WERI-Rb-1 (cell line): ENCODE measurements at regions not wholly inside any gene's neighbourhood (a gene's known extent, or its start where the extent isn't known, plus 50 kb on each side); places are given as distances from the start of the nearest gene placed in this dataset.

Source experiments
- DNase-seq: peaks from one replicate; pipeline ENCODE4 v3.0.0-alpha.2; 2020
- H3K27ac ChIP-seq: fragments of 250-450 bp; sonication (Bioruptor Pico); 2 replicates; pipeline ENCODE4 v1.5.1; 2020; ENCODE audit warnings: mild to moderate bottlenecking, moderate library complexity
- H3K27me3 ChIP-seq: fragments of 250-450 bp; sonication (Bioruptor Pico); 2 replicates; pipeline ENCODE4 v1.5.1; 2021; ENCODE audit warnings: mild to moderate bottlenecking, low read depth, moderate library complexity; ENCODE audit not compliant: insufficient read depth, severe bottlenecking
- H3K36me3 ChIP-seq: fragments of 250-450 bp; sonication (Bioruptor Pico); 2 replicates; pipeline ENCODE4 v1.5.1; 2020; ENCODE audit warnings: mild to moderate bottlenecking, moderate library complexity
- H3K4me3 ChIP-seq: 2 replicates; pipeline ENCODE4 v1.5.1; 2011; ENCODE audit warnings: low read depth, mild to moderate bottlenecking, control low read depth, low read length
- H3K9me3 ChIP-seq: fragments of 250-450 bp; sonication (Bioruptor Pico); 2 replicates; pipeline ENCODE4 v1.5.1; 2021; ENCODE audit warnings: mild to moderate bottlenecking, moderate library complexity; ENCODE audit not compliant: severe bottlenecking
- CTCF ChIP-seq: IDR thresholded peaks from 2 replicates; pipeline ENCODE4 v1.5.1; 2011; ENCODE audit warnings: low read depth, mild to moderate bottlenecking, control low read depth, inconsistent platforms, low read length

- no peak for DNase-seq
- Histone ChIP-seq H3K27ac (no peak overlapping the region), H3K36me3 (no peaks in the 10 kb centered on the region), H3K4me3 (no peak overlapping the region), H3K27me3 (no peaks in the 10 kb centered on the region), H3K9me3 (no peaks in the 10 kb centered on the region)
- no peak for TF ChIP-seq CTCF
Observed at GRCh38 chr10:106399112-106399511, 765.4 kb downstream of the SORCS1 start.

GRCh38 chr10:106396192-106396591 lies 768.3 kb downstream of the SORCS1 start:
- no peak for TF ChIP-seq CTCF
- DNase-seq: no peak
- Histone ChIP-seq H3K27ac (no peak overlapping the region), H3K4me3 (no peak overlapping the region), H3K27me3 (no peaks in the 10 kb centered on the region), H3K9me3 (no peaks in the 10 kb centered on the region), H3K36me3 (no peaks in the 10 kb centered on the region)

- H3K36me3 ChIP-seq: no peaks in the 10 kb centered on the region
- H3K4me3 ChIP-seq: no peak overlapping the region
- no peak for TF ChIP-seq CTCF
- no peaks in the 10 kb centered on the region for H3K9me3 ChIP-seq
- DNase-seq: no peak
- no peak overlapping the region for H3K27ac ChIP-seq
- H3K27me3 ChIP-seq: no peaks in the 10 kb centered on the region
Observed at GRCh38 chr10:106395041-106395749, 769.3 kb downstream of the SORCS1 start.

- no peaks in the 10 kb centered on the region for H3K36me3 ChIP-seq
- H3K9me3 ChIP-seq: no peaks in the 10 kb centered on the region
- H3K4me3 ChIP-seq: no peak overlapping the region
Observed at GRCh38 chr10:106392778-106393177, 771.7 kb downstream of the SORCS1 start.

GRCh38 chr10:106387063-106387462 lies 777.4 kb downstream of the SORCS1 start:
- Histone ChIP-seq H3K27ac (no peak overlapping the region), H3K9me3 (no peaks in the 10 kb centered on the region), H3K27me3 (no peaks in the 10 kb centered on the region), H3K36me3 (no peaks in the 10 kb centered on the region), H3K4me3 (no peak overlapping the region)
- no peak for TF ChIP-seq CTCF
- DNase-seq: no peak

More at GRCh38 chr10:106392778-106393177, 771.7 kb downstream of the SORCS1 start:
- H3K27me3 ChIP-seq: no peaks in the 10 kb centered on the region
- TF ChIP-seq CTCF: no peak
- no peak for DNase-seq
- H3K27ac ChIP-seq: no peak overlapping the region

GRCh38 chr10:106384496-106384895 lies 780.0 kb downstream of the SORCS1 start:
- Histone ChIP-seq H3K9me3 (no peaks in the 10 kb centered on the region), H3K36me3 (no peaks in the 10 kb centered on the region), H3K27ac (no peak overlapping the region), H3K4me3 (no peak overlapping the region), H3K27me3 (no peaks in the 10 kb centered on the region)
- TF ChIP-seq CTCF: no peak
- no peak for DNase-seq
